ENCODE measurements at regions not wholly inside any gene's neighbourhood (a gene's known extent, or its start where the extent isn't known, plus 50 kb on each side); places are given as distances from the start of the nearest gene placed in this dataset.

DNA sequence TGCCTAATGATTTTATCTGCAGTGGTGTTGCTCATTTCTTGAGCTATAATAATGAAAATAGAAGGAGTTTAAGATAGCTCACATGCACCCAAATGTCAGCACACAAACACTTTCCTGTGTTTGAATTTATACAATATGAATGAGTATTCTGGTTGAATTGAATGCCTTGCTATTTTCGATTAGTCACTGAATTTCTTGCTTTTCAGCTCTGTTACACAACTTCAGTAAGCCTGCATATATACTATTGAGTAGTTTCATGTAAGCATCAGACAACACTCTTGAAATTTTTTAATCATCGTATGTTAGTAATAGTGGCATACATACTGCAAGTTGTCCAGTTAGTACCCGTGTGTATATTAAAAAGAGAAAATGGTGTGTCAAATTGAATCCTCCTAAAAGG lies 281.5 kb upstream of the GRIA1 start:
- no peak overlapping the region for H3K4me3 ChIP-seq (replicated peaks in 1 of 2; ENCODE audit: low read depth in 2 of 2, low read length in 2 of 2)
- peak in 1 of 2 donors; percentile 73 for DNase-seq (ENCODE audit: low read depth in 2 of 2)
- TF ChIP-seq, protein P1, sequence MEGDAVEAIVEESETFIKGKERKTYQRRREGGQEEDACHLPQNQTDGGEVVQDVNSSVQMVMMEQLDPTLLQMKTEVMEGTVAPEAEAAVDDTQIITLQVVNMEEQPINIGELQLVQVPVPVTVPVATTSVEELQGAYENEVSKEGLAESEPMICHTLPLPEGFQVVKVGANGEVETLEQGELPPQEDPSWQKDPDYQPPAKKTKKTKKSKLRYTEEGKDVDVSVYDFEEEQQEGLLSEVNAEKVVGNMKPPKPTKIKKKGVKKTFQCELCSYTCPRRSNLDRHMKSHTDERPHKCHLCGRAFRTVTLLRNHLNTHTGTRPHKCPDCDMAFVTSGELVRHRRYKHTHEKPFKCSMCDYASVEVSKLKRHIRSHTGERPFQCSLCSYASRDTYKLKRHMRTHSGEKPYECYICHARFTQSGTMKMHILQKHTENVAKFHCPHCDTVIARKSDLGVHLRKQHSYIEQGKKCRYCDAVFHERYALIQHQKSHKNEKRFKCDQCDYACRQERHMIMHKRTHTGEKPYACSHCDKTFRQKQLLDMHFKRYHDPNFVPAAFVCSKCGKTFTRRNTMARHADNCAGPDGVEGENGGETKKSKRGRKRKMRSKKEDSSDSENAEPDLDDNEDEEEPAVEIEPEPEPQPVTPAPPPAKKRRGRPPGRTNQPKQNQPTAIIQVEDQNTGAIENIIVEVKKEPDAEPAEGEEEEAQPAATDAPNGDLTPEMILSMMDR (IDR thresholded peaks at IDR 0.05; ENCODE audit: low read depth, low read length) = no peak

DNA sequence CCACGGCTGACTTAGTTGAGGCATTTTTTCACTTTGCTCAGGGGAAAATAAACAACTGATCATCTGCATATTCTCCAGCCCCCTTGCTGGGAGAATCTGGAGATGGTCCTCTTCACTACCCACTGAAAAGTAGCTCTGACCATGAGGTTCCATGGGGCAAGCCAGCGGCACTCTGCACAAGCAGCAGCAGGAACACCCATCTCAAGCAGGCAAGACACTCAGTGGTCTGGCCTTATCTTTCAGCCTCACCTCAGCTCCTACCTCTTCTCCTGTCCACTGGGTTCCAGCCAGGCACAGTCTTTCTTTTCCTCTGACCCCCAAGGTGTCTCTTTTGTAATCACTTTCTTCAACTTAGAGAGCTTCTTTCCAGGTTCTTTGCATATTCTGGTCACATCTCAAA lies 280.8 kb upstream of the GRIA1 start:
- H3K4me3 ChIP-seq (replicated peaks in 1 of 2; ENCODE audit: low read depth in 2 of 2, low read length in 2 of 2) = no peak overlapping the region
- TF ChIP-seq, protein P1 (IDR thresholded peaks at IDR 0.05; ENCODE audit: low read depth, low read length) = no peak
- DNase-seq (ENCODE audit: low read depth in 2 of 2) = no peak

DNA sequence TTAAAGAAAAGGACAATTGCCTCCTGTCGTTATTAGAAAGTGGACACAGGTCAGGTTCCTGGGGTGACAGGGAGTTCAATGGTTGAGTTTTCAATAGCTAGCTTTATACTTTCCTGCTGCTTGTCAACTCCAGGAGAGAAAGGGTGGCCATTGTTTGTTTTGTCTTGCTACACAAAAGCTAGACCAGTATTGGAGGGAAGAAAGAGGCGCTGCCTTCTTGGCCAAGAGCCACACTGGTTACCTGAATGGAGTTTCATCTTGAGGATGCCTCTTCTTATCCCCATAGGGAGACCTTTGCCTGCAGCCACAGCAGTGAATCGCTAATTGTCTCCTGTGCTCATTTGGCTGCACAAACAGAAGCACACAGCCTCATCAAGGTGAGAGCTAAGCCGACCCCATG lies 279.4 kb upstream of the GRIA1 start:
- H3K4me3 ChIP-seq (replicated peaks in 1 of 2; ENCODE audit: low read depth in 2 of 2, low read length in 2 of 2) = no peak overlapping the region
- DNase-seq (ENCODE audit: low read depth in 2 of 2) = no peak
- TF ChIP-seq, protein P1 (IDR thresholded peaks at IDR 0.05; ENCODE audit: low read depth, low read length) = no peak

DNA sequence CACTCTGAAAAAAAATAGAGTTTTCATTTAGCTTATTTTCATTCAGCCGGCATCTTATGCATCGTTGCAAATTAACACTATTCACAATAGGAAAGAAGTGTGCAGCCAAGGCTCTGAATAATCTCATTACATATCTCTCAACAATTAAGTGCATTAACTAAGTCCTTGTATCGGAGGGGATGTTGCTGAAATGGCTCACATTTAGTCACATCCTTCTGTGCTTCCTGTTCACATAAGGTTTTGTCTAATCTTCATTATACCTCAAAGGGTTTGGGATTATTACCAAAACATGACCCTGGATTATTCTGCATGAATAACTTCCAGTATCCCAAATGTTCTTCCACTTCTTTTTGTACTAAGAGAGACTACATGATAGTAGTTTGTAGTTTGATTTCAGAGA lies 278.0 kb upstream of the GRIA1 start:
- TF ChIP-seq, protein P1 (IDR thresholded peaks at IDR 0.05; ENCODE audit: low read depth, low read length) = no peak
- peak in 1 of 2 donors; percentile 9 for DNase-seq (ENCODE audit: low read depth in 2 of 2)
- H3K4me3 ChIP-seq (replicated peaks in 1 of 2; ENCODE audit: low read depth in 2 of 2, low read length in 2 of 2) = no peak overlapping the region

DNA sequence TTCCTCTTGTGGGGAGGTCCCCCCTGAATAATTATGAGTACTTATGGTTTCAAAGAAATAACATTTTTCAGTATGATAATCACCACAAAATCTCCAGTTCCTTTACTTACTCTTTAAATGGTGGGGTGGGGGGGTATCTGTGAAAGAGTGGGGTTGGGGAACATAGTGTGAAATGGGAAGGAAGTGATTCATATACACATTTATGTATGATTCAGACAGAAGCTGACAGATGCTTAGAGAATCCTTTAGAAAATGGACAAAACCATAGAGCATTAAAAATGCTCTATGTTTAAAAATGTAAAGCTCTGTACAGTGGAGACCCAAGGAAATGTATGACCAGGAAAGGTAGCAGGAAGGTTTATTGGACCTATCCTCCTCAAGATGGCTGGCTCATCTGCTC lies 267.5 kb upstream of the GRIA1 start:
- DNase-seq (ENCODE audit: low read depth in 2 of 2) = peak; percentile 16 to 80
- TF ChIP-seq, protein P1 (IDR thresholded peaks at IDR 0.05; ENCODE audit: low read depth, low read length) = no peak
- no peak overlapping the region for H3K4me3 ChIP-seq (replicated peaks in 1 of 2; ENCODE audit: low read depth in 2 of 2, low read length in 2 of 2)

DNA sequence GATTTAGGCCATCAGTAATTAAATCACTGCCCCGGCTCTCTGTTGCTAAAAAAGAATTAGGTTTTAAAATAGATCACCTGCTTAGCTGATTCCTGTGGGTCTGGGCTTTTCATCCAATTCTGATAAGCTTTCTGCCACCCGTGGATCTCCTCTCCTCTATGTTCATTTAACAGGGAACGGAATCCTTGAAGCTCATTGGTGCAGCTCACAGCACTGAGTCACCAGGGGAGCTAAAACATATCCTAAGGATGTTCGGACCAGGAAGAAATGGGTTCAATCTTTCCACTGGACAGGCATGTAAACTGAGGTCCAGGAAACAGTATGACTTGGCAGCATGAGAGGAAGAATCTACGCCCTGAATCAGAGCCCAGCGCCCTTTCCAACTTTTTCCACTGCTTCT lies 267.1 kb upstream of the GRIA1 start:
- TF ChIP-seq, protein P1 (IDR thresholded peaks at IDR 0.05; ENCODE audit: low read depth, low read length) = no peak
- DNase-seq (ENCODE audit: low read depth in 2 of 2) = peak in 1 of 2 donors; percentile 47

DNA sequence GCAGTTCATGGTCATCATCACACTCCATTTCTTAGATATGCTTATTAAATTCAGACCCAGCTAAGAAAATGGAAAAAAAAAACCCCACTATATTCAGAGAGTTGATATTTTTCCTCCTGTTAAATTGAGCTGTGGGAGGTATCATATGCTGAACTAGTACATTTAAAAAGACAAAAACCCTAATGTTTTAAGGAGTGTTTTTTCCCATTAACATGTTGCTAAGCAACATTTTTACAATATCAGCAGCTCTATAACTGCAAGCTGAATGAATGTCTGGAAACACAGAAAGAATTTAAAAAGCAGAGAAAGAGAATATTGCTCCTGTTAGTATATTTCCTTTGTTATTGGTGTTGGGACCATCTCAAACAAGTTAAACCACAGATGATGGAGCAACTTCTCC lies 265.8 kb upstream of the GRIA1 start:
- TF ChIP-seq, protein P1 (IDR thresholded peaks at IDR 0.05; ENCODE audit: low read depth, low read length) = no peak
- DNase-seq (ENCODE audit: low read depth in 2 of 2) = no peak
- no peak overlapping the region for H3K4me3 ChIP-seq (replicated peaks in 1 of 2; ENCODE audit: low read depth in 2 of 2, low read length in 2 of 2)

More for the DNA sequence above, 267.1 kb upstream of the GRIA1 start:
- H3K4me3 ChIP-seq (replicated peaks in 1 of 2; ENCODE audit: low read depth in 2 of 2, low read length in 2 of 2) = no peak overlapping the region
